ENCODE measurements at regions not wholly inside any gene's neighbourhood (a gene's known extent, or its start where the extent isn't known, plus 50 kb on each side); places are given as distances from the start of the nearest gene placed in this dataset.
A peak's percentile ranks its signal among the peaks of the same experiment; 100 is the strongest.

DNA sequence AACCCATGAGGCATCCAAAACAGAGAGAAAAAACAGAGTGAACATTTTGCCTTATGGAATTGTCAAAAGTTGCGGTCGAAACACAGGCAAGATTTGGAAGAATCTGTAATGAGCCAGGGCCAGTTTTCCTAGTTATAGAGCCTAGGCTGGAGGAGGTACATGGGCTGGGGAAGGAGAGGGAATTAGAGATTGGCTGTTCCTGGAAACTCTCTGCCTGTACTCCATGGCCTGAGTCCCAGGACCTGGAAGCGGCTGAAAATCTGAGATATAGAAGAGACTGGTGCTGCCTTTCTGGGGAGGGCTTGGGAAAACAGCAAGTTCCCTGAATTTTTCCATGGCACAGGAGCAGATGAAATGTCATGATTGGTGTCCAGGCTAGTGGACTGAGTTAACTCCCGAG lies 122.8 kb upstream of the KLF12 start:
- no peak for DNase-seq (ENCODE audit: low spot score)
- no peaks in the 10 kb centered on the region for H3K4me1 ChIP-seq
- no peaks in the 10 kb centered on the region for H3K9me3 ChIP-seq
- H3K4me3 ChIP-seq: peak overlapping the region in 1 of 2 donors; percentile 4
- TF ChIP-seq, protein P1, sequence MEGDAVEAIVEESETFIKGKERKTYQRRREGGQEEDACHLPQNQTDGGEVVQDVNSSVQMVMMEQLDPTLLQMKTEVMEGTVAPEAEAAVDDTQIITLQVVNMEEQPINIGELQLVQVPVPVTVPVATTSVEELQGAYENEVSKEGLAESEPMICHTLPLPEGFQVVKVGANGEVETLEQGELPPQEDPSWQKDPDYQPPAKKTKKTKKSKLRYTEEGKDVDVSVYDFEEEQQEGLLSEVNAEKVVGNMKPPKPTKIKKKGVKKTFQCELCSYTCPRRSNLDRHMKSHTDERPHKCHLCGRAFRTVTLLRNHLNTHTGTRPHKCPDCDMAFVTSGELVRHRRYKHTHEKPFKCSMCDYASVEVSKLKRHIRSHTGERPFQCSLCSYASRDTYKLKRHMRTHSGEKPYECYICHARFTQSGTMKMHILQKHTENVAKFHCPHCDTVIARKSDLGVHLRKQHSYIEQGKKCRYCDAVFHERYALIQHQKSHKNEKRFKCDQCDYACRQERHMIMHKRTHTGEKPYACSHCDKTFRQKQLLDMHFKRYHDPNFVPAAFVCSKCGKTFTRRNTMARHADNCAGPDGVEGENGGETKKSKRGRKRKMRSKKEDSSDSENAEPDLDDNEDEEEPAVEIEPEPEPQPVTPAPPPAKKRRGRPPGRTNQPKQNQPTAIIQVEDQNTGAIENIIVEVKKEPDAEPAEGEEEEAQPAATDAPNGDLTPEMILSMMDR (IDR thresholded peaks at IDR 0.05): no peak
- H3K27ac ChIP-seq: no peak overlapping the region
- H3K36me3 ChIP-seq: no peaks in the 10 kb centered on the region
- H3K27me3 ChIP-seq: no peaks in the 10 kb centered on the region

DNA sequence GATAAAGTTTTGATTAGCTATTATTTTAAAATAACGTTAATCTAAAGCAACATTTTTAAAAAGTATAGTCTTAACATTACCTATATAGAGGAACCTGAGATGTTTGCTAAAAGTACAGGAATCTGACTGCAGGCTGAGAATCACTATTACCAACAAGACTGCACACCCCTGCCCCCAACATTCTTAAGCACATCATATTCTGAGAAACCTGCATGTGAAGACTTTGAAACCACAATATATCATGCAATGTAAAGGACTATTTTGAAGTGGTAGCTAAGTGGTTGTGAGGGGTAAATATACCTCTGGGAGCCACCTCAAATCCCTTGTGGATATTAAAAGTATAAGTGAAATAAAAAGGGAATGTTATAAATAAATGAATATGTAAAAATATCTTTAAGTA lies 119.0 kb upstream of the KLF12 start:
- Histone ChIP-seq H3K9me3 (no peaks in the 10 kb centered on the region), H3K27ac (no peak overlapping the region), H3K4me1 (no peaks in the 10 kb centered on the region), H3K36me3 (no peaks in the 10 kb centered on the region), H3K27me3 (no peaks in the 10 kb centered on the region), H3K4me3 (no peak overlapping the region)
- TF ChIP-seq, protein P1 (IDR thresholded peaks at IDR 0.05): no peak
- no peak for DNase-seq (ENCODE audit: low spot score)

DNA sequence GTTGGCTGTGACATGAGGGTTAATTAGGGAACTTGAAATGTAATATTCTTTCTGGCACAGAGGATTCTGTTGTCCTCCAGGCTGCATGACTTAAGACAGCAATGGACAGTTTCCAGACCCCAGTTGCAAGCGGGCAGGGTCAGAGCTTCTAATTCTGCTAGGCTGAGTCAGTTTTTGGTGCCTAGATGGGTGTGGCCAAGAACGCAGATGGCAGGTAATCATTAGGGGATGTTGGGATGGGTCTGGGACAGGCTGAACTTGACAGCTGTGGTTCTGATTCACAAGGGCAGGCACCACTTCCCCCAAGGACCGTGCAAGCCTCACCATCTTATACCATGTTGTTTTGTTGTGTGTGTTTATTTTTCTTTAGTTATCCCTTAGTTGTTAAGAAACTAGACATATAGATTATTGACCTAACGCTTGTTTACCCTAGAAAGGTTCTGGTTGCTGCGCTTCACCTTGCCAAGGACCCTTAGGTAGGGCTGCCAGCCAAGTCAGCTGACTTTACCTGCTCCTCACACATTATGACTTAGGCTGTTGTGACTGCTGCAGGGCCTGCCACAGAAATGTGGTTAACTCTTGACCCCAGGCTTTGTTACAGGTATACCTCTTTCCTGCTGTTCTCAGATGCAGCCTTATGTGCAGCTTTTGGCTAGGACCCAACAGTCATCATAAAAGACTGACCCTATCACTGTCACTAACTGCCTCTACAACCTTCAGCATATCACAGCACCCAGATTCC lies 117.7 kb upstream of the KLF12 start:
- TF ChIP-seq, protein P1 (IDR thresholded peaks at IDR 0.05): no peak
- no peak overlapping the region for H3K27ac ChIP-seq
- no peak overlapping the region for H3K4me3 ChIP-seq
- H3K4me1 ChIP-seq: no peaks in the 10 kb centered on the region
- no peaks in the 10 kb centered on the region for H3K36me3 ChIP-seq
- H3K9me3 ChIP-seq: no peaks in the 10 kb centered on the region
- H3K27me3 ChIP-seq: no peaks in the 10 kb centered on the region
- DNase-seq (ENCODE audit: low spot score): no peak

DNA sequence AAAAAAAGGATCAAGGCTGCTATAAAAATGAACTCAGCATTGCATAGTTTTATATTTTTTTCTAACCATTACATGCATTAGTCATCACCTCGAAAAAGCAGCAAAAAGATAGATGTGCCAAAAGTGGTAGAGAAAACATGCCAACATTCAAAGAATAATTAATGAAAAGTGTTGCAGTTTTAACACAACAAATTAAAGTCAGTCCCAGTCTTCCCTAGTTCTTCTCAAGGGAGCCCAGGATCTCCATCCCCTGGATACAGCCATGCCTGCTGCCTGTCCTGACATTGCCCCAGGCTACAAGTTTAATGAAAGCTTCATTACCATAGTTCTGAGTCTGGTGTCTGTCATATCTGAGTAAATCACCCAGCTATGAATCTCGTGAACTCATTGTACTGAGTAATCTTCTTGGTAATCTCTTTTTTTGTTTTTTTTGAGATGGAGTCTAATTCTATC lies 116.6 kb upstream of the KLF12 start:
- TF ChIP-seq, protein P1 (IDR thresholded peaks at IDR 0.05): no peak
- Histone ChIP-seq H3K4me1 (no peaks in the 10 kb centered on the region), H3K36me3 (no peaks in the 10 kb centered on the region), H3K27ac (no peak overlapping the region), H3K27me3 (no peaks in the 10 kb centered on the region), H3K4me3 (no peak overlapping the region), H3K9me3 (no peaks in the 10 kb centered on the region)
- no peak for DNase-seq (ENCODE audit: low spot score)

DNA sequence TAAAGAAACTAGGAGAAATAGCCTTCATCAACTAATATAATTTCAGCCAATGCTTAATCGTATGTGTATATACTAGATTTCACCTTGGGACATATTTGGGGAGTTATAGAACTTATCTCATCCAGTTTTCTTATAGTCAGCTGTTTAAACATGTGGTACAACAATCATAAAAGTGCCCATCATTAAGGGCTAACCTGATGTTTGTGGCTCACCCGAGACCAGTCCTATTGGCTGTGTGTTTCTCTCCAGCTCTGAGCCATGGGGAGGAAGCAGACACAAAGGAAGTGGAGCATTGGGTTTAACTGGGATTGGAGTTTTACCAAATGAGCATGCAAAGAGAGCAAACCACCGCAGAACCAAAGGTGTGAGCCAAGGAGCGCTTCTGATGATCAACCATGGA lies 114.3 kb upstream of the KLF12 start:
- Histone ChIP-seq H3K27me3 (no peaks in the 10 kb centered on the region), H3K36me3 (no peaks in the 10 kb centered on the region), H3K4me1 (no peaks in the 10 kb centered on the region), H3K4me3 (no peak overlapping the region), H3K9me3 (no peaks in the 10 kb centered on the region), H3K27ac (no peak overlapping the region)
- TF ChIP-seq, protein P1 (IDR thresholded peaks at IDR 0.05): no peak
- DNase-seq (ENCODE audit: low spot score): no peak

DNA sequence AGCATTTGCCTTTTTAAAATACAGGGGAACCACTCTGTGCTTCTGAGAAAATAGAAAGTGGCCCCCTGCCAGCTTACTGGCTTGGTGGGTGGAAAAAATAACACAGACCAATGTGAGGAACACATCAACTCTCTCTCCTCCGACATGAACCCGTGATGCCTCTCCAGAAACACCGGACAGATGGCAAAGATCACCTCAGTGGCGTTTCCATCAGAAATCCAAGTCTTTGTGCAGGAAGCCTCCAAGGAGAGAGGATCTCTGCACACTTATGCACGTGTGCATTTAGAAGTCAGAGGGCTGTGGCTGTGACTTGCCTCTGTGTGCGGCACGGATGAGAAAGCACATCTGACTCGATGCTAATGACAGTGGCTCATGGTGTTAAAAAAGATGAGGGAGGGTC lies 112.3 kb upstream of the KLF12 start:
- TF ChIP-seq, protein P1 (IDR thresholded peaks at IDR 0.05): no peak
- no peak overlapping the region for H3K27ac ChIP-seq
- DNase-seq (ENCODE audit: low spot score): peak; percentile 63
- H3K36me3 ChIP-seq: no peaks in the 10 kb centered on the region
- H3K27me3 ChIP-seq: no peaks in the 10 kb centered on the region
- no peaks in the 10 kb centered on the region for H3K4me1 ChIP-seq
- no peaks in the 10 kb centered on the region for H3K9me3 ChIP-seq
- peak overlapping the region in 1 of 2 donors; percentile 17 for H3K4me3 ChIP-seq
